ENCODE measurements at regions not wholly inside any gene's neighbourhood (a gene's known extent, or its start where the extent isn't known, plus 50 kb on each side); places are given as distances from the start of the nearest gene placed in this dataset.

DNA sequence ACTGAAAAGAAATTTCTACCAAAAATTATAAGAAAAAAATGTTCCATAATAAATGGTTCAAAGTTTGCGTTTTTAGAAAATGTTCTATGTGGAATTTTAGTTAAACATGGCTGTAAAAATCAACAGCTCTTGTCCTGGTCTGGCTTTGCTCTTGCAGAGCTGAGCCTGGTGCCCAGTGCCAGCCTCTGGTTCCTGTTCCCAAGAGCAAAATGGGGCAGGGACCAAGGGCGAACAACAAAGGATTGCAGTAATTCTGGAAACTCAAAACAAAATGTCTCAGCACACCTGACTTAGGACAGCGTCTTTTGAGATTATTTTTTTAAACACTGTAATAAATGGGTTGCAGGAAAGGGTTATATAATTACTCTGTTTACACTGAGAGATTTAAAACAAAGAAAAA lies 174.7 kb downstream of the ANAPC1 start:
- TF ChIP-seq MYC (IDR thresholded peaks at IDR 0.05; ENCODE audit: low read depth, low read length) = no peak
- TF ChIP-seq, protein P1, sequence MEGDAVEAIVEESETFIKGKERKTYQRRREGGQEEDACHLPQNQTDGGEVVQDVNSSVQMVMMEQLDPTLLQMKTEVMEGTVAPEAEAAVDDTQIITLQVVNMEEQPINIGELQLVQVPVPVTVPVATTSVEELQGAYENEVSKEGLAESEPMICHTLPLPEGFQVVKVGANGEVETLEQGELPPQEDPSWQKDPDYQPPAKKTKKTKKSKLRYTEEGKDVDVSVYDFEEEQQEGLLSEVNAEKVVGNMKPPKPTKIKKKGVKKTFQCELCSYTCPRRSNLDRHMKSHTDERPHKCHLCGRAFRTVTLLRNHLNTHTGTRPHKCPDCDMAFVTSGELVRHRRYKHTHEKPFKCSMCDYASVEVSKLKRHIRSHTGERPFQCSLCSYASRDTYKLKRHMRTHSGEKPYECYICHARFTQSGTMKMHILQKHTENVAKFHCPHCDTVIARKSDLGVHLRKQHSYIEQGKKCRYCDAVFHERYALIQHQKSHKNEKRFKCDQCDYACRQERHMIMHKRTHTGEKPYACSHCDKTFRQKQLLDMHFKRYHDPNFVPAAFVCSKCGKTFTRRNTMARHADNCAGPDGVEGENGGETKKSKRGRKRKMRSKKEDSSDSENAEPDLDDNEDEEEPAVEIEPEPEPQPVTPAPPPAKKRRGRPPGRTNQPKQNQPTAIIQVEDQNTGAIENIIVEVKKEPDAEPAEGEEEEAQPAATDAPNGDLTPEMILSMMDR (IDR thresholded peaks at IDR 0.05; ENCODE audit: low read depth, low read length) = no peak
- DNase-seq (ENCODE audit: low read depth) = no peak
- no peak overlapping the region for H3K4me3 ChIP-seq (ENCODE audit: low read depth, low read length)

DNA sequence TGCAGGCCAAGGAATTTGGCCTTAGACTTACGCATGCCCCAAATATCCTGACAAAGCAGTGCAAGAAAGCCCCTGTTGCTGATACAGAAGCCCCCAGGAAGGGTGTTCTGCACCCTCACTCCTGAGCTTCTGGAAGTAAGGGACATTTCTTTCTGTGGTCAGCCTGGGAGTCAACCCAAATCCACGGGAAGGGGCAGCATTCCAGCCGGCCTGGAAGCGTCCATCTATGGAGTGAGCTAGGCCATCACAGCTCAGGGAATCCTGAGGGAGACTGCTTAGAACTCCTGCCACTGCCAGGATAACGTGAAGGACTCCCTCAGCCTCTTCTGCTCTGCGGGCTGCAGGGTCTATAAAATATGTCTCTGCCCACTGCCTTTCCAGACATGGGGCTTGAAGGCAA lies 173.9 kb downstream of the ANAPC1 start:
- DNase-seq (ENCODE audit: low read depth) = no peak
- no peak overlapping the region for H3K4me3 ChIP-seq (ENCODE audit: low read depth, low read length)

DNA sequence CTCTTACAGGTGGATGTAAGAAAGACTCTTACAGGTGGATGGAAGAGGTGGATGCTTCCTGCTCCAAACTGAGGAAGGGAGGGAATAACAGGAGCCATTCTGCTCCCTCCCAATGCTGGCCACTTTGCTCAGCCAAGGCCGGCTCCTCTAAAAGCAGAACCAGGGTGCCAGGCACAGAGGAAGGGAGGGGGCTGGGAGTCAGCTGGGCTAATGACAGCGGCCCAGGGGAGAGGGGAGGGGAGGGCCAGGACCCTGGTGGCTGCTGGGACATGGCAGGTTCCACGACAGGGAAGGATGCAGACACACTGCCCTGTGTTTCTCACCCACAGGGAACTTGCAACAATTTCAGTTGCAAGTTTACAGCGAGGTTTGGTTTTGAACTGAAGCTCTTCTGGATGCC lies 173.4 kb downstream of the ANAPC1 start:
- H3K4me3 ChIP-seq (ENCODE audit: low read depth, low read length) = no peak overlapping the region
- TF ChIP-seq POLR2A (IDR thresholded peaks at IDR 0.05; ENCODE audit: extremely low read depth, insufficient read length) (no peak), MYC (IDR thresholded peaks at IDR 0.05; ENCODE audit: low read depth, low read length) (no peak)
- TF ChIP-seq, protein P1 (IDR thresholded peaks at IDR 0.05; ENCODE audit: low read depth, low read length) = no peak
- TF ChIP-seq, protein P2, sequence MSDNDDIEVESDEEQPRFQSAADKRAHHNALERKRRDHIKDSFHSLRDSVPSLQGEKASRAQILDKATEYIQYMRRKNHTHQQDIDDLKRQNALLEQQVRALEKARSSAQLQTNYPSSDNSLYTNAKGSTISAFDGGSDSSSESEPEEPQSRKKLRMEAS (IDR thresholded peaks at IDR 0.05; ENCODE audit: low read depth, low read length) = no peak
- DNase-seq (ENCODE audit: low read depth) = peak; percentile 34

More for the DNA sequence above, 173.9 kb downstream of the ANAPC1 start:
- TF ChIP-seq POLR2A (IDR thresholded peaks at IDR 0.05; ENCODE audit: extremely low read depth, insufficient read length) (no peak), MYC (IDR thresholded peaks at IDR 0.05; ENCODE audit: low read depth, low read length) (no peak)
- TF ChIP-seq, protein P1 (IDR thresholded peaks at IDR 0.05; ENCODE audit: low read depth, low read length) = no peak
- TF ChIP-seq, protein P2 (IDR thresholded peaks at IDR 0.05; ENCODE audit: low read depth, low read length) = no peak

- TF ChIP-seq POLR2A (IDR thresholded peaks at IDR 0.05; ENCODE audit: extremely low read depth, insufficient read length) = no peak
- TF ChIP-seq, protein P2 (IDR thresholded peaks at IDR 0.05; ENCODE audit: low read depth, low read length) = no peak
- TF ChIP-seq MYC (IDR thresholded peaks at IDR 0.05; ENCODE audit: low read depth, low read length) = no peak
- TF ChIP-seq, protein P1 (IDR thresholded peaks at IDR 0.05; ENCODE audit: low read depth, low read length) = no peak
- H3K4me3 ChIP-seq (ENCODE audit: low read depth, low read length) = no peak overlapping the region
- DNase-seq (ENCODE audit: low read depth) = no peak
Measured at GRCh38 chr2:111711270-111711669, 172.7 kb downstream of the ANAPC1 start.

GRCh38 chr2:111712361-111712760 lies 171.6 kb downstream of the ANAPC1 start:
- H3K4me3 ChIP-seq (ENCODE audit: low read depth, low read length) = no peak overlapping the region
- no peak for DNase-seq (ENCODE audit: low read depth)
- TF ChIP-seq, protein P1 (IDR thresholded peaks at IDR 0.05; ENCODE audit: low read depth, low read length) = no peak
- TF ChIP-seq MYC (IDR thresholded peaks at IDR 0.05; ENCODE audit: low read depth, low read length) (no peak), POLR2A (IDR thresholded peaks at IDR 0.05; ENCODE audit: extremely low read depth, insufficient read length) (no peak)
- TF ChIP-seq, protein P2 (IDR thresholded peaks at IDR 0.05; ENCODE audit: low read depth, low read length) = no peak

DNA sequence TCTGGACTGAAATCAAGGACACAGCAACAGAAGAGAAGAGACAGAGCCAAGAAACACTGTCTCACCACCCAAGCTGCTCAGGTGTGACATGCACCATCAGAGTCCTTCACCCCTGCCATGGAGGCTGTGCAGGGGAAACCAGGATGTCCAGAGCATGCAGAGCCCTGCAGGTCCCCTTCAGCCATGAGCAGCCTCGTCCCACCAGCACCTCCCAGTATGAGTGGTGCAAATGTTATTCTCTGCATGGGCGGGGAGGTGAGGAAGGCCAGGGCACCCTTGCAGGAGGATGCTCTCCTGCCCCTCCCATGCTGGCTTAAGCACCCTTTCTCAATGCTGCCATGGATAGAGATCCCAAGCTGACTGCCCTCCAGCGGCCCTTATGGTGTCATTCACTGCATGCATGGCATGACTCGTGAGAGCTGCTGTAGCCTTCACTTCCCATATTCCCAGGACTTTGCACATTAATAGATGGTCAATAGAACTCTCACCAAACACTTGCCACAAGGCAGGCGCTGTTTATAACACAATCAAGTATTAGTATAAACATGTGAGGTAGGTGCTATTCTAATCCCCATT lies 171.0 kb downstream of the ANAPC1 start:
- no peak for DNase-seq (ENCODE audit: low read depth)
- TF ChIP-seq, protein P2 (IDR thresholded peaks at IDR 0.05; ENCODE audit: low read depth, low read length) = no peak
- no peak for TF ChIP-seq POLR2A (IDR thresholded peaks at IDR 0.05; ENCODE audit: extremely low read depth, insufficient read length)
- TF ChIP-seq, protein P1 (IDR thresholded peaks at IDR 0.05; ENCODE audit: low read depth, low read length) = no peak
- TF ChIP-seq MYC (IDR thresholded peaks at IDR 0.05; ENCODE audit: low read depth, low read length) = no peak
- no peak overlapping the region for H3K4me3 ChIP-seq (ENCODE audit: low read depth, low read length)
